GM21390 (cell line): ENCODE measurements at regions not wholly inside any gene's neighbourhood (a gene's known extent, or its start where the extent isn't known, plus 50 kb on each side); places are given as distances from the start of the nearest gene placed in this dataset.
"Not testable (repeated sequence)": the region's sequence is repeated elsewhere in the genome, so short reads cannot be mapped to it uniquely, and the experiment has no call there.

Experiments
- ATAC-seq: cut with Tn5 transposase; IDR thresholded peaks from one replicate; pipeline ENCODE4 v1.9.1; 2021; ENCODE audit not compliant: unreplicated experiment

GRCh38 chr1:172795741-172796140, 136.8 kb downstream of the FASLG start:
- ATAC-seq = no peak

DNA sequence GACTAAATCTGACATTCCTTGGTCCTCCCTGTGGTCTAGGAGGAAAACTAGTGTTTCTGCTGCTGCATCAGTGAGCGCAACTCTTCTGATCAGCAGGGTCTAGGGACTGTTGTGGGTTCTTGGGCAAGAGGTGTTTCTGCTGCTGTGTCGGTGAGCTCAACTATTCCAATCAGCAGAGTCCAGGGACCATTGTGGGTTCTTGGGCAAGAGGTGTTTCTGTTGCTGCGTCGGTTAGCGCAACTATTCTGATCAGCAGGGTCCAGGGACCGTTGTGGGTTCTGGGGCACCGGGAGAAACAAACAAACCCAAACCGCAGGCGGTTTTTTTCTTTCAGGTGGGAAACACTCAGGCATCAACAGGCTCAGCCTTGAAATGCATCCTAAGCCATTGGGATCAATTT, 140.9 kb downstream of the FASLG start:
- not testable (repeated sequence) for ATAC-seq

GRCh38 chr1:172801771-172802322, 142.9 kb downstream of the FASLG start:
- no peak for ATAC-seq

- no peak for ATAC-seq
Observed at GRCh38 chr1:172809750-172810149, 150.8 kb downstream of the FASLG start.

DNA sequence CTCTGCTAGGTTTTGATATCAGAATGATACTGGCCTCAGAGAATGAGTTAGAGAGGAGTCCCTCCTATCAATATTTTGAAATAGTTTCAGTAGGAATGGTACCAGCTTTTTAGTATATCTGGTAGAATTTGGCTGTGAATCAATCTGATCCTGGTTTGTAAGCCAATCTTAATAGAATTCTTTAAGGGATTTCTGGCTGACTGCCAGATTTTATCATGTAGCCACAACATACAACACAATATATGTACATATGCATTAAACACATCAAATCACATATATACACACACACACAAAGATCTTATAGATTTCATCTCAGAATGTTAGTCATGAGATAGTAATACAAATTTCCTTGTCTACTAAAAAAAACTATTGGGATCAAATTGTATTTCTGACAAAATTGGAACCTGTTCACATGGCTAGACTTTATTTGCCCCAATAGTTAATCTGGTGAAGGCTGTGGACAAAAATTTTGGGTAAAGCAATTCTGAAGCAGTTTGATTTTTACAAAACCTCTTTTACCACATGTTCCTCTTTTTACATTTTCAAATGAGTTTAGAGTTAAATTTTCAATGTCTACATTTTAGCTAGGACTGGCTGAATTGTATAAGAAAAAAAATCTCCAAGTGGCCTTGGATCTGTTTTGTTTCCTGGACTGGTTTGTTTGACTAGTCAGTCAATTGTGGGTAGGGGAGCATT, 151.7 kb downstream of the FASLG start:
- no peak for ATAC-seq

DNA sequence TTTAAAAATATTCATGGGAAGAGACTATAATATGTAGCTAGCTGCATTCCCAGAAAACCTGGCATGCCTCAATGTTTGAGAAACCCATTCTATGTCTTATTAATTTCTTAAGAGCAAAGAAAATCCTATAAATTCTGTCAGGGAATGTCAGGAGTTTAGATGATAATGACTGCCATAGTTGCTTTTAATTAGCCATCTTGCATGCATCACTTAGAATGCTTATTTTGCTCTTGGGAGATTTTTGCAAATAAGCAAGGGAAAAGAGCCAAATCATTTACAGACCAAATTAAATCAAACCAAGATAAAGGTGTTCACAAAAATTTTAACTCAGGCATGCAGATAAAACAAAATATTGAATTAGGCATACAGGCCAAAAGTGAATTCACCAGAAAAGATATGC, 152.8 kb downstream of the FASLG start:
- no peak for ATAC-seq

GRCh38 chr1:172812118-172812517, 153.2 kb downstream of the FASLG start:
- ATAC-seq = no peak

GRCh38 chr1:172813330-172813729, 154.4 kb downstream of the FASLG start:
- ATAC-seq = no peak

- no peak for ATAC-seq
Observed at GRCh38 chr1:172814428-172814827, 155.5 kb downstream of the FASLG start.

GRCh38 chr1:172815740-172816139, 156.8 kb downstream of the FASLG start:
- ATAC-seq = no peak

GRCh38 chr1:172818841-172819527, 160.1 kb downstream of the FASLG start:
- ATAC-seq = peak; percentile 89

DNA sequence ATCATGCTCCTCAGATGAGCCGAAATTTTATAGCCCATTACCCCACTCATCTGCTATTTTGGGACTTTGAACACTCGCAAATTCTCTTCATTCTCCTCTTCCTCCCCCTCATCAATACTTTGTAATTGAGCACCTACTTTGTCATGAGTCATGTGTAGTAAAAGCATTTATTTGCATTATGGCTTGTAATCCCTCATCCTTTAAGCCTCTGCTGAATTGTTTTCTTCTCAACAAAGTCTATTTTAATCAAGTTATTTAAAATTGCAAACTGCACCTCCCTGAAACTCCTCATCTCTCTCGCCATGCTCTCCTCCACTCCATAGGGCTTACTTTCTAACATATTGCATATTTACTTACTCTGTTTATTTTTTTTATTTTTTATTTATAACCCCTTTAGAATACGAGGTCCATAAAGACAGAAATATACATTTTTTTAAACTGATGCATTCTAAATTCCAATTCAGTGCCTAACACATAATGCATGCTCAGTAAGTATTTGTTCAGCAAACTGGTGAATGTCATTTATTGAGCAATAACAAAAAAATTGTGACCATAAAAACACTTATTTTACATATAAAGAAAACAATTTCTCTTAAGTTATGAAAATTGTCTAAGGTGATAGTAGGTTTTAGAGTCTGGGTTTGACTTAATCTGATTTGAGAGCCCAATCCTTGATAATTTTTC, 161.7 kb downstream of the FASLG start:
- ATAC-seq = no peak

DNA sequence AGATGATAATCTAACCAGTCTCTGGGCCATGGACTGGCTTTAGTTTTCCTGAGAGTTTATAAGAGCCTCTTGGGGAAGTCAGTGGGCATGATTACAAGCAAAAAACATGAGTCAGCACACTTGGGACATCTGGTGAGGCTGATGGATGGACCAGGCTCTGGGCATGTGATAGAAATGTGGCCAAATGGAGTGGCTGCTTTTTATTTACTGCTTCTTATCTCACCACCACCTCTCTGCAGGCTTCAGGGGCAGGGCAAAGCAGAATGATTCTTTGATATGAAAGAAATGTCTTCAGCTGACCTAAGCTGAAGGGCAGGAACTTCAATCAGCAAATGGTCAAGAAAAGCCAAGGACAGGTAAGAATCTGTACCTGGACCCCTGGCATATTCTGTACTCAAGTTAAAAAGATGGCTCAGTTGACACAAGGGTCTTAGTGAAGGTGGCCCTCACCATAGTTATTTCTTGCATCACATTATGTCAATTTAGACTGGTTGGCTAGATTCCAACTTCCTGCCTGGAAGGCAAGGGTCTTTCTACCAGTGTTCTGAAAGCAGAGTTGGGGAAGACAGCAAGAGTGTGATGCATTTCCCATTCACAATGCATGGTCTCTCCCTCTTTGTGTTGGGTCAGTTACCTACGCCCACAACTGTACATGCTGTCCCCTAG, 162.8 kb downstream of the FASLG start:
- ATAC-seq = no peak

GRCh38 chr1:172822886-172823285, 164.0 kb downstream of the FASLG start:
- ATAC-seq = no peak

GRCh38 chr1:172823534-172823933, 164.6 kb downstream of the FASLG start:
- ATAC-seq = no peak

DNA sequence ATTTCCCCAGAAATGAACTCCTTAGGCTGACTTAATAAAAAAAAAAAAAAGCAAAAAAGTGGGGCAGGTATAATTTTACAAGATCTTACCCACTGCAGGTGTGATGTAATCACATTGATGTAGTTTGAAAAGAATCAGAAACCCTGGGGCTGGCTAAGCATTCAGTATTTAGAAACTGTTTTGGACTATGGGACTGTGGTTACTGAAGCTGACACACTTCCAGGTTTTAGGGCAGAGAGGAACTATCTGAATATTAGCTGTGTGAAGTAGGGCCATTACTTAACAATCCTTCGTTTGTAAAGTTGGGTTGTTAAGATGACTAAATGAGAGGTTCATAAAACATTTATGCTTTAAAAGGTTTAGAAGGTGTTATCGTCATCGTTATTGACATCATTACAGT, 165.3 kb downstream of the FASLG start:
- no peak for ATAC-seq

GRCh38 chr1:172826096-172826741, 167.3 kb downstream of the FASLG start:
- ATAC-seq = no peak

DNA sequence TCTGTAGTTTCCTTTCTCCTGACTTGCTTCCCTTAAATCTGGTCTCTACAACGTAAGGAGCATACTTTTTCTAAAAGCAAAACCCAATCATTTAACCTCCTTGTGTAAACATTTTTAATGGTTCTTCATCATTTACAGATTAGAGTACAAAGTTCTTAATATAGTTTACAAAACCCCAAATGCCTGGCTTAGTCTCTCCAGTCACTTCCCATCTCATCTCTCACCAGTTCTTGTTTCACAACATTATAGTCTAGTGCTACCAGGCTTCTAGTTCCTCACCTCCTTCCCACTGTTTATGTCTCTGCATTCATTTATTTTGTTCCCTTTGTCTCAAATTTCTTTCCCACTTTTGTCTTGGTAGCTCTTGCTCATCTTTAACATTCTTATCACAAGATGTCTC, 168.4 kb downstream of the FASLG start:
- ATAC-seq = no peak

DNA sequence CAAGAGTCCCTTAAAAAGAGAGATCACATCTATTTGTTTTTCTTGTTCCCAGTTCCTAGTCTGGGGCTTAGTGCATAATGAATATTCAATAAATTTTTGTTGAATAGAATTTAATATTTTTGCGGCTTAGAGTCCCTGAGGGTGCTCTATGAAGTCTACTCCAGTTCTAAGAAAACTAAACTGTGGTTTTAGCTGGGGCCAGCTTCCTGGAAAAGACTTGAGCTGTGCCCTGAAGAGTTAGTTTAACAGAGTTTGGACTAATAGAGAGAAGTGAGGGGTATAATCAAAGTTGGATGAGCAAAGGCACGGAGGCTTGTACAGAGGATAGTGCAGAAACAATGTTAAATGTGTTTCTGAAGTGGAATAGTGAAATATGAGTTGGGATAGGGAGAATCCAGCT, 168.9 kb downstream of the FASLG start:
- ATAC-seq = no peak

GRCh38 chr1:172832006-172832725, 173.3 kb downstream of the FASLG start:
- no peak for ATAC-seq
